ENCODE measurements at regions not wholly inside any gene's neighbourhood (a gene's known extent, or its start where the extent isn't known, plus 50 kb on each side); places are given as distances from the start of the nearest gene placed in this dataset.
A peak's percentile ranks its signal among the peaks of the same experiment; 100 is the strongest.

GRCh38 chr2:145323512-145323911 lies 803.6 kb upstream of the ZEB2 start:
- DNase-seq (ENCODE audit: low spot score), result peak; percentile 69

- DNase-seq (ENCODE audit: low spot score), result no peak
Measured at GRCh38 chr2:145321344-145321743, 801.4 kb upstream of the ZEB2 start.

- no peak for DNase-seq (ENCODE audit: low spot score)
Measured at GRCh38 chr2:145316496-145316895, 796.6 kb upstream of the ZEB2 start.

GRCh38 chr2:145315053-145315452 lies 795.1 kb upstream of the ZEB2 start:
- no peak for DNase-seq (ENCODE audit: low spot score)

- no peak for DNase-seq (ENCODE audit: low spot score)
Measured at GRCh38 chr2:145314119-145314633, 794.3 kb upstream of the ZEB2 start.

GRCh38 chr2:145305889-145306288 lies 786.0 kb upstream of the ZEB2 start:
- no peak for DNase-seq (ENCODE audit: low spot score)

GRCh38 chr2:145304501-145304900 lies 784.6 kb upstream of the ZEB2 start:
- DNase-seq (ENCODE audit: low spot score), result no peak

- DNase-seq (ENCODE audit: low spot score), result no peak
Measured at GRCh38 chr2:145303536-145303935, 783.6 kb upstream of the ZEB2 start.

- DNase-seq (ENCODE audit: low spot score), result no peak
Measured at GRCh38 chr2:145302886-145303285, 783.0 kb upstream of the ZEB2 start.

GRCh38 chr2:145302451-145302850 lies 782.5 kb upstream of the ZEB2 start:
- DNase-seq (ENCODE audit: low spot score), result no peak

GRCh38 chr2:145299368-145299767 lies 779.4 kb upstream of the ZEB2 start:
- no peak for DNase-seq (ENCODE audit: low spot score)

GRCh38 chr2:145292166-145292565 lies 772.2 kb upstream of the ZEB2 start:
- DNase-seq (ENCODE audit: low spot score), result peak; percentile 22

- no peak for DNase-seq (ENCODE audit: low spot score)
Measured at GRCh38 chr2:145290986-145291385, 771.1 kb upstream of the ZEB2 start.

- DNase-seq (ENCODE audit: low spot score), result no peak
Measured at GRCh38 chr2:145289946-145290345, 770.0 kb upstream of the ZEB2 start.

- DNase-seq (ENCODE audit: low spot score), result peak; percentile 82
Measured at GRCh38 chr2:145288650-145289496, 769.0 kb upstream of the ZEB2 start.

GRCh38 chr2:145287736-145288135 lies 767.8 kb upstream of the ZEB2 start:
- DNase-seq (ENCODE audit: low spot score), result no peak

- DNase-seq (ENCODE audit: low spot score), result no peak
Measured at GRCh38 chr2:145286716-145287275, 766.9 kb upstream of the ZEB2 start.

- no peak for DNase-seq (ENCODE audit: low spot score)
Measured at GRCh38 chr2:145284551-145284950, 764.6 kb upstream of the ZEB2 start.

- no peak for DNase-seq (ENCODE audit: low spot score)
Measured at GRCh38 chr2:145283131-145283530, 763.2 kb upstream of the ZEB2 start.

- no peak for DNase-seq (ENCODE audit: low spot score)
Measured at GRCh38 chr2:145277922-145278321, 758.0 kb upstream of the ZEB2 start.

- peak; percentile 22 for DNase-seq (ENCODE audit: low spot score)
Measured at GRCh38 chr2:145273840-145274239, 753.9 kb upstream of the ZEB2 start.

GRCh38 chr2:145268931-145269330 lies 749.0 kb upstream of the ZEB2 start:
- no peak for DNase-seq (ENCODE audit: low spot score)

GRCh38 chr2:145267451-145267850 lies 747.5 kb upstream of the ZEB2 start:
- no peak for DNase-seq (ENCODE audit: low spot score)

- DNase-seq (ENCODE audit: low spot score), result no peak
Measured at GRCh38 chr2:145265244-145265643, 745.3 kb upstream of the ZEB2 start.

Measured in SW480 (cell line).